RCC 7860 (cell line): ENCODE measurements at regions not wholly inside any gene's neighbourhood (a gene's known extent, or its start where the extent isn't known, plus 50 kb on each side); places are given as distances from the start of the nearest gene placed in this dataset.
A peak's percentile ranks its signal among the peaks of the same experiment; 100 is the strongest.

Source experiments
- DNase-seq: peaks from one replicate; pipeline ENCODE4 v3.0.0-alpha.2; 2015; ENCODE audit warnings: low spot score
- FAIRE-seq: peaks from 2 replicates; lab custom pipeline; 2012; peaks lifted over from hg19 to GRCh38; lab: Jason Lieb, UNC

DNA sequence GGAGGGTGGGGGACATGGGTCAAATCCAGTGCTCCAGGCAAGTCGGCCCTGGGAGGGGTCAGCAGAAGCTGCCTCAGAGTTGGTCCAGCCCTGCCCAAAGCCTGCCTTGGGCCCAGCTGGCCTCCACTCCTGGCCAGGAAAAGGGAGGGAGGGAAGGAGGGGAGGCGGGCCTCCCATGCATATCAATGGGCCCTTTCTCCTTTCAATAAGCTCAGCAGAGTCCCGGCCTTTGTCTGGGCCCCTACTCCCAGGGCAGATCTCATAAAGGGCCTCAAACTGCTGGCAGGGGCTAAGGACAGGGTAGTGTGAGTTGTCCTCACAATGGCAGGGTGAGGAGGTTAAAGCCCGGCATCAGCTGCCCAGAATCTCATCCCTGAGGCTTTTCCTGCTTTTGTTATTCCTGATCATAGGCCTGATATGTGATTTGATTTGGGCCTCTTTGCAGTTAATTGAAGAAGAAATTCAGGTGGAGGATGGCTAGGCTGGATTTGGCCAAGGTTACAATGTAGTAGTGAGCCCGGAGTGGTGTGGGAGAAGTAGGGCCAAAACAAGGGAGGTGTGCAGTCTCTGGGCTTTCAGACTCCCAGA, 121.1 kb upstream of the ATP6AP2 start:
- no peak for DNase-seq
- FAIRE-seq: no peak

DNA sequence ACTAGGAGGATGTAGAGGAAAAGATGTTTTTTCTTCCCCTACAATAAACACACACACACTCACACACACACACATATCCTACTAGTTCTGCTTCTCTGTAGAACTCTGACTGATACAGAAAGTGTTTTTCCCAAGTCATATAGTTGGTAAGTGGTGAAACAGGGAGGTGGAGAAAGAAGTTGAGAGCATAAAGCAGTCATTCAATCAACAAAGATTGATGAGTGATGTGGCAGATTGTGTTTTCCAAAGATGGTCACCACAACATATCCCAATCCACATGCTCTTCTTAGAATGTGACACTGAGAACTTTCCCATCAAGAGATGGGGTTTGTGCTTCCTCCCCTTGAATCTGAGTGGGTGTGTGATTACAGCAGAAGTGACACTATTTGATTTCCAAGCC, 123.4 kb upstream of the ATP6AP2 start:
- FAIRE-seq: no peak

DNA sequence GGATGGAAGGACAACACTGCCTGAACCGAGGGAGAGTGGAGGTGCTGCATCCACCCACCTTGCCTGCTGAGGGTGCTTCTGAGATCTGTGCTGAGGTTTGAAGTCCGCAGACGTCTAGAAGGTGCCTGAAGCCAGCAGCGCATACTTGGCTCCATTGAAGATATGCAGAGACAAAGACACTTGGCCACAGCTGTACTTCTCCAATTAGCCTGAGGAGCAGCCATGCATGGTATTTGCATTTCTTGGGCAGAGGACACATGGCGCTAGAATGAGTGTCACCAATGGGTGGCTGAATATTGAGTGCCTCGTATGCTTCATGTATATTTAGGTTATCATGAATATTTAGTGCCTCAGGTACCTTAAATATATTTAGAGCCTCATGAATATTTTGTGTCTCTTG, 128.7 kb upstream of the ATP6AP2 start:
- FAIRE-seq: no peak

More for the DNA sequence above, 123.4 kb upstream of the ATP6AP2 start:
- no peak for DNase-seq

DNA sequence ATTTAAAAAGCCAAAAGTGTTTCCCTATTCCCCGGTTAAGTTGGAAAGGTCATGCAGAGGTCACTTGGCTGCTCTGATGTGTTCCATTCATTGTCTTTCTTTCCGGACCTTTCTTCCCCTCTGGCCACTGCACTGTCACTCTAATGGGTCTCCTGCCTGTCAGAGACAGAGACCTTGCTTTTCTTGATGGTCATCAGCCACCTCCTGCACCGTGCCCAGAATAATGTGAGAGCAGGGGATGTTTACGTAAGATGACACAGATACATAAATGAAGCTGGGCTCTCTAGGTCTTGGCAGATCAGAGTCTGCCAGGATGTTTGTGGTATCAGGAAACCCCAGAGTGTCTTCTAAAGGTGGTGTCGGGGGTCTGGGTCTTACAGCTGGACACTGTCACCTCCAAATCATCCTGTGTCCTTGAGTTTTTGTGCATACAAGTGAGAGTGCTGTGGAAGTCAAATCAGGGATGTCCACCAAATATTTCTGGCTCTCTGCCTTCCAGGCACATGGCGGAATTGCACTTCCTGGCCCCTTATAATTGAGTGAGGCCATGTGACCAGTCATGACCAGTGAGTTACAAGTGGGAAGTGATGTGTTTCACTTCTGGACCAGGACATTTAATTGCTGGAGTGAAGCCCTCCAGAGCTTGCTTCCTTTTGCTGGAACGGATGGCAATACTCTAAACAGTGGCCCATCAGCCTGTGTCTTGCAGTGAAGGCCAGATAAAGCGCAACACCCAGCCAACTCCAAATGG, 130.6 kb upstream of the ATP6AP2 start:
- FAIRE-seq: no peak
- no peak for DNase-seq

More for the DNA sequence above, 128.7 kb upstream of the ATP6AP2 start:
- no peak for DNase-seq

DNA sequence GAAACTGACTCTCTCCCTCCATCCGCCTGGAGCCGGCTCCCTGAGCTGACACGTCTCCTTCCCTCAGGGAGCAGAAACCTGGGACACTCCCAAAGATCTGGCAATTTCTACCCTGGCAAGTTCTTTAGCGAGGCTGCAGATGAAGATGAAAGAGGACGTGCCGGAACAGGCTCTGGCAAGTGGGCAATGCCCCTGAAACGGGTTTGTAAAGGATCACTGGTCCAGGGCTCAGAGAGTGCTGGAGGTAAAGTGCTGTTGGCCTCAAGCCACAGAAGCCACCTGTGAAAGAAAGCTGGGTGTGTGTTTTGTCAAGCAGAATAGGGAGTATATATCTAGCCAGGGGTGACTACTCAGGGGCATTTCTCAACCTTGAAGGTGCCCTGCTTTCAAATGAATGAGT, 131.4 kb upstream of the ATP6AP2 start:
- FAIRE-seq: no peak
- DNase-seq: no peak

DNA sequence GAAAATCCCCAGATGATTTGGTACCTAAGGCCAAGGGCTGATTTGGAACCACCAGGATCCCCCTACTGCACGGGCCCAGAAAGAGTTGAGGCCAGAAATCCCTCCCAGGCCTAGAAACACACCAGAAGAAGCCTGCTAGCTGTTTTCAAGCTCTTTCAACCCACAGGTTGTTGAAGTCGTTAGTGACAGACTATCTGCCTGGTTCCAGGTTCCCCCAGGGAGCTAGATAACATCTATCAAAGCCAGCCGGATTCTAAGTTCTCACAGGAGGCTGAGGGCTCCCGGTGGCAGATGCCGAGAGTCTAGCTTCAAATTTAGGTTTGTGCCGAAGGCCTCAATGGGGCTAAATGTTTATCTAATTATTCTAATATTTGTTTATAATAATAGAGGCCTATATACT, 132.0 kb upstream of the ATP6AP2 start:
- DNase-seq (no peak), FAIRE-seq (no peak)

DNA sequence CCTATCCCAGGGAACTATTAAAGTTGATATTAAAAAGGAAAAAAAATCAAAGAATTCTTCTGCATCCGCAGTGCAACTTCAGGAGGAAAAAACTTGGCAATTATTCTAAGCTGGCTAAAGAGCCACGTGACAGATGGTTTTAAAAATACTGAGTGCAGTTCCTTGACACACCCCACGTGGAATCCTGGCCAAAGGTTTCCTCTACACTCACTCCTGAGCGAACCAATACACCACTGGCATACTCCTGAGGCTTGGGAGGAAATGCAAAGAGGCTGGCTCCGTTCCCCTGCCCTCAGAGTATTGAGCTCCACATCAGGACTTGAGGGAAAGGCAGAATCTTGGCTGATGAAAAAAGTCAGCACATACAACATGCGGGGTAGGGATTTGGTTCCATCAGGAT, 133.8 kb upstream of the ATP6AP2 start:
- FAIRE-seq: no peak
- DNase-seq: no peak

DNA sequence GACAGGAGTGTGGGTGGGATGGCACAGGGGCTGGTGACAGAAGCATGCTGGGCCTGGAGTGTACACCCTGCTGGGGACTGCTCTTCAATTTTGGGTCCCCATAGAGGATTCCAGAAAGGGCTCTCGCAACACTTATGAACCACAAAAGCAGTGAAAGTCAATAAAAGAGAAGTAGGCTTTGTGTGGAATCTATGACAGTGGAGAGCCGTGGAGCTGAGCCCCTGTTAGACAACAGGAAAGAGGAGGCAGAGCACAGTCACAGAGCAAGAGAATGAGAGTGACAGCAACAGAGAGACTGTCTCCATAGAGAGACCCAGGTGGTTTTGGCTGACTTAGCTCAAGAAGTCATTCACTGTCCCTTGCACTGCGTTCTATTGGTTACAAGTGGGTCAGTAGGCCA, 135.1 kb upstream of the ATP6AP2 start:
- FAIRE-seq (no peak), DNase-seq (no peak)

DNA sequence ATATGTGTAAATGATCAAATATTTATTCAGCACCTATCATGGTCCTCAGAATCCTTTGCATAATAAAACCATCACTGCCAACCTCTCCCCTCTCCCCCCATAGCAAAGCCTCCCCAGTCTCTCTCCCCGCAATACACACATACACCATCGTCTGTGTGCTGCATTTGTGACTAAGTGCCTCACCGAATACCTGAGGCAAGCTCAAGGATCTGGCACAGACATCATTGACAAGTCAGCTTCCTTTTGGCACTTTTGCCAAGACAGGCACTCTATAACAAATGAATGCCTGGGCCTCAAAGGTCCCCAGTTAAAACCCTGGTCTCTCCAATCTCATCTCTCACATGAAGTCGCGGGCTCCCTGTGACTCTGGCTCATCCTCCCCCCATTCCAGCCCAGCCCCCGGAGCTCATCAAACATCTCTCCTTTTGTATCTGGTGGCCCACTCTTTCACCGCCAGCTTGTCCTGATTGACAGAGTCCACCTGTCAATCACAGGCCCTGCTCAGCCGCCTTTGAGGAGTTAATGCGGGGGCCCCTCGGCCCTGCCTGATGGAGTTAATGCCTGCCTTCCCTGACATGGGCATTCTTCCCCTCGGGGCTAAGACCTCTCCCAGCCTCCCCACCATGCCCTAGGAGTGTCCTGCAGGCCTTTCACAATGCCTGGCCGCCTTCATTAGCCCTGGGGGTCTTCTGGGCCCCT, 135.8 kb upstream of the ATP6AP2 start:
- FAIRE-seq (no peak), DNase-seq (no peak)

DNA sequence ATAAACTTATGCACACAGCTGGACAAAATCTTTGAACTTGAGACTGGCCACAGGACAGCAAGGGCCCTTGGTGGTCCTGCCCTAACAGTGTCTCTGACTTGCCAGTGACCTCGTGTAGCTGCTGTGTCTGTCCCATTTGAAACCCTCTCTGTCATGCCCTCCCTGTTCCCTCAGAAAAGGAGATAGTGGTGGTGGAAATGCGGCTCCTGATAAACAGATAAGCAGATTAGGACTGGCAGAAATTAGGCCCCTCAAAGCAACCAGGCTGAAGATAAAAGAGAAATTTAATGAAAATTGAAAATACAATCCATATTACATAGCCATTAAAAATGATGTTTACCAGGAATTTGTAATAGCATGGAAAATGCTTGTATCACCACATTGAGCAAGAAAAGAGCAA, 136.6 kb upstream of the ATP6AP2 start:
- DNase-seq: no peak
- no peak for FAIRE-seq

DNA sequence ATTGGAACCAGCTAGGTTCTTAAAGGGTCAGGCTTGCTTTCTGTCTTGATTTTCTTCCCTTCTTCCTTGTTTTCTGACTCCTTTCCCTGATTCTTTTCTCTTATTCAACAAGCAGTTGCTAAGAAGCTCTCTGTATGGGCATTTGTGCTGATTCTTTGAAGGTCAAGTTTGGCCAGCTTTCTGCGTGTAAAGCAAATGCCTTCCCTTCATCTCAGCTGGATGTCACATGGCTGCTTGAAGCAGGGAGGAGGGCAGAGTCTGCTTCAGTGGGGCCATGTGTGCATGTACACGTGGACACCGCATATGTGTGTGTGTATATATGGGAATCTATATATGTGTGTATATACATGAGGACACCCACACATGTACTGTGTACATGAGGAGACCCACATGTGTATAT, 139.9 kb upstream of the ATP6AP2 start:
- FAIRE-seq: no peak
- no peak for DNase-seq

DNA sequence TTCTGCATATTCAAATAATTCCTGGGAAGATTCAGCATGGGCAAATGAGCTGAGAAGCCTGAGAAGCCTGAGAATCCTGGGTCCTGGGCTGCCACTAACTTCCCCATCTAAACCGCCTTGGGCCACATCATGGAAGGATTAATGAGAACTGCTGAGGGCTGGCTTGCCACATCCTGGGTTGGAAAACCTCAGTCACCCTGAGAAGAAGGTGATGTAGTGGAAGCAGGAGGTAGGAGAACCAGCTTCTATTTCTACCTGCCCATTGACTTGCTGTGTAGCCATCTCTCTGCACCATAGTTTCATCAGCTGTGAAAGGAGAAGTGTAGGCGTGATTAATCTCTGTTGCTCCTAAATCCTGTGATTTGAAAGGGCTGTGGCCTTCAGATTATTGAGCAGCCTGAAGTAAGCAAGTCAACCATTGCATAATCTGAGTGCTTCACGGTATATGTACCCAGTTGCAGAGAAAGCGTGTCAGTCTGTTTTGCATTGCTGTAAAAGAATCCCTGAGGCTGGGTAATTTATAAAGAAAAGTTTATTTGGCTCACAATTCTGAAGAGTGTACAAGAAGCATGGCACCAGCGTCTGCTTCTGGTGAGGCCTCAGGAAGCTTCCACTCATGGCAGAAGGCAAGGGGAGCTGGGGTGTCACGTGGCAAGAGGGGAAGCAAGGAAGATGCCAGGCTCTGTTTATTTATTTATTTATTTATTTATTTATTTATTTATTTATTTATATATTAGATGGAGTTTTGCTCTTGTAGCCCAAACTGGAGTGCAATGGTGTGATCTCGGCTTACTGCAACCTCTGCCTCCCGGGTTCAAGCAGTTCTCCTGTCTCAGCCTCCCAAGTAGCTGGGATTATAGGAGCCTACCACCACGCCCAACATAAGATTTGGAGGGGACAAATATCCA, 140.9 kb upstream of the ATP6AP2 start:
- FAIRE-seq (no peak), DNase-seq (no peak)

DNA sequence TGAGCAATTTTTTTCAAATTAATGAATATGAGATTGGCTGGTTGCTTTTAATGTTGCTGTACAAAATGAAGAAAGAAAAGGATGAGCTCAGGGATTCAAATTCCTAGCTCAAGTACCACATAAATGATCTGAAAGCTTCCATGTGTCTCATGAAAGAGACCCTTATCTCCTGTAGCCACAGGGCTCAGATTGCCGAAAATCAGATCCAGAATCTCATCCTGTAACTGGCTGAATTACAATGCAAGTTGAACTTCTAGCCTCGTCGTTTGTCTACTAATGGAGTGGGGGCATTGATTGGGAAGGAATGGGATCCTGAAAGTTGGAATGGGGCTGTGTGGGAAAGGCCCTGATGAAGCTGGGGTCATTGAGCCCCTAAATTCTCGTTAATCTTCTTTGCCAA, 143.4 kb upstream of the ATP6AP2 start:
- FAIRE-seq (no peak), DNase-seq (no peak)

DNA sequence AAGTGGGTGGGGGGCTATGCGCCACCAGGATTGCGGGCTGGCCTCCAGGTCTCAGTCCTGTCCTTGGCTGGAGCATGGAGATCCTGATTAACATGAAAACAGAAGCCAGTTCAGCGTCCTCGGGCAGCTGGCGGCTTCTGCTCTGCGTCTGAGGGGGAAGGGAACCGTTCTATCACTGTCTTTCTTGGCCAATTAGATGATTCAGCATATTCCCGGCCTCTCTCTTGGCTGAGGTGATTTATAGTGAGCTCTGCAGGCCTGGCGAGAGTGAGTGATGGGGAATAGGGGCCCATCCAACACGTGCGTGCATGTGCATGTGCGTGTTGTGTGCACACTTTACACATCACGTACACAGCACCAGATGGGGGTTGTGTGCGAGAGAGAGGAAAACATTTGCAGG, 145.8 kb upstream of the ATP6AP2 start:
- FAIRE-seq (no peak), DNase-seq (no peak)

DNA sequence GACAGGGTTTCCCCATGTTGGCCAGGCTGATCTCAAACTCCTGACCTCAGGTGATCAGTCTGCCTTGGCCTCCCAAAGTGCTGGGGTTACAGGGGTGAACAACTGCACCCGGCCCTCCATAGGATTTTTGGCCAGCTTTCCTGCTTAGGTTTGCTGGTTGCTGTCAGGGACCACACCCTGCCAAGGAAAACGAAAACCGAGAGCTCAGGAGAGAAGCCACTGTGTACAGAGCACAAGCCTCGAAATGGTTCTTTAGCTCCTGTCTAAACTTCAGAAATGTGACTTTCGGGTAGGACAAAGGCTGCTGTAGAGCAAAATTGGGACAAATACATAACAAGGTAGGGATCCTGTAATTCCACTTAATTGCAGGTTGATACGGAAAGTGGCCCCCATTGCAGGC, 146.3 kb upstream of the ATP6AP2 start:
- no peak for DNase-seq
- no peak for FAIRE-seq

DNA sequence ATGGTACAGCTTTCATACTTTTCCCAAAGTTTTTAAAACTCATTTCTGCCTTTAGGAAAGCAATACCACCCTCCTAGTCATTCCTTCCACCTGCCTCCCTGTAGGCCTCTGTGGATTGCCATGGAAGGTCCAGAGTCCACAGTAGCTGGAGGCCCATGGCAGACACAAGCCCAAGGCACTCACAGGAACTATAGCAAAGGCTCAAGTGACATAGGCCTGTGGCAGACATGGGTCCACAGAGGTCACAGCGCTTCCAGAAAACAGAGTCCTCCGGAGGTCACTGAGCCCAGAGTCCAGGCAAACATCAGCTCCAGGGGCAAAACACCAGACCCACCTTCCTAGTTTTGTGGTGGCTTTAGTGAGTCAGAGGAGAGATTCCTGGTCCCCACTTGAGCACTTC, 147.6 kb upstream of the ATP6AP2 start:
- DNase-seq (no peak), FAIRE-seq (no peak)

DNA sequence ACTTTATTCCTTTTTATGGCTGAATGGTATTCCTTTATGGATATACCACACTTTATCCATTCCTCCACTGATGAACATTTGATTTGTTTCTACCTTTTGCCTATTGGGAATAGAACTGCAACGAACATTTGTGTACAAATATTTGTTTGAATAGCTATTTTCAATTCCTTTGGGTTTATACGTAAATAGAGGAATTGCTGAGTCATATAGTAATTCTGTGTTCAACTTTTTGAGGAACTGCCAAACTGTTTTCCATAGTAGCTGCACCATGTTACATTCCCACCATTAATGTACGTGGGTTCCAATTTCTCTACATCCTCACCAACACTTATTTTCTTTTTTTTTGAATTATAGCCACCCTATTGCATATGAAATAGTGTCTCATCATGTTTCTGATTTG, 156.5 kb upstream of the ATP6AP2 start:
- no peak for FAIRE-seq
- no peak for DNase-seq

DNA sequence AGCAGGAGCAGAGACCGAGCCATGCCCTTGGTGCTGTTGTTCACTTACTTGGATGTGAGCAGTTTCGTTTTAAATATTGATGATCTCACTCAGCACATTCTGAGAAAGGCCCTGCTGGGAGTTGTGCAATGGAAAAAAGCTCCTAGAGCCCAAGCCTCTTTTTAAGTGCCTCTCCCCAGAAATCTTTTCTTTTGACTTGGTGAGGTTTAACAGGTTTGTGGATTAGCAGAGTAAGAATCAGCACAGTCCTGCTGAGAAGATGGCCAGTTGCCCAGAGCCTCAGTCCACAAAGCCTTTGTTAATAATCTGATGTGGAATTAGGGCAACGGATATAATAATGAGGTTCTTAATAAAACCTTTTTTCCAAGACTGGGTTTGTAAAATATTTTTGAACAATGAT, 157.5 kb upstream of the ATP6AP2 start:
- FAIRE-seq (no peak), DNase-seq (no peak)

DNA sequence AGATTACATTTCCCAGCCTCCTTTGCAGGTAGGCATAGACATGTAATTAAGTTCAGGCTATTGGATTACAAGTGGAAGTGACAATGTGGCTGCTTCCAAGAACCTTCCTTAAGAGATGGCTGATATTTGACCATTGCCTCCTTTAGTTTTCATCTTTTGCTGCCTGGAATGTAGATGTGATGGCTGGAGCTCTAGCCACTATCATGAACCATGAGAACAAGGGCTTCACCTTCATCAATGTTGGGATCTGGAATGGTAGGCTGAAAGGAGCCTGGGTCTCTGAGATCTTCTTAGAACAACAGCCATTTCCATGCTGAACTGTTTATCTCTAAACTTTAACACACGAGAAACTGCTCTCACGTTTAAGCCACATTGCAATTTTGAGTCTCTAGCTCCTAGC, 158.7 kb upstream of the ATP6AP2 start:
- DNase-seq (no peak), FAIRE-seq (no peak)

DNA sequence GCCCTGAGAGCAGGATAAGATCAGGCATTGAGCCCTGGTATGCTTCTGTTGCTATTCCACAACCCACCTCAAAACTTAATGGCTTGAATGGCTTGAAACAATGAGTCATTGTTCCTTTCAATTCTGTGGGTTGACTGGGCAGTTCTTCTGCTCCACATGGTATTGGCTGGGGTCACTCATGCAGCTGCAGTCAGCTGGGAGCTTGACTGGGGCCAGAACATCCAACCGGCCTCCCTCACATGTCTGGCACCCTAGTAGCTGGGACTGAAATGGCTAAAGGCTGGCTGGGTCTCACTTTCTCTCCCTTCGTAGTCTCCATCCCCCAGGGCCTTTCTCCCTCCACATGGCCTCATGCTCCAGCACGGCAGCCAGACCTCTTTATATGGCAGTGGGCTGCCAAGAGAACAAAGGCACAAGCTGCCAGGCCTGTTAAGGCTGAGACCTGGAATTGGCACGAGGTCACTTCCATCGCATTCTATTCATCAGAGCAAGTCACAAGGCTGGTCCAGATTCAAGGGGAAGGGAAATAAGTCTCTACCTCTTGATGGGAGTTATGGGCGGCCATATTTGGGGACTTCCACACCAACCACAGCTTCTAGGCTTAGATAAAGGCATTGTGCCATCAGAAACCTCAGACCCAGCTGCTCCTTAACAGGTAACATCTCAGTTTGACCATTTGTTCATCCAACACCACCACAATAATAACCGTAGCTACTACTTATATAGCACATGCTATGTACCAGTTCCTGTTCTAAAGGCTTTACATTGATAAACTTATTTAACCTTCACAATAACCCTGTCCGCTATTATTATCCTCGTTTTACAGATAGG, 159.7 kb upstream of the ATP6AP2 start:
- peak; percentile 86 for FAIRE-seq

More for the DNA sequence above, 159.7 kb upstream of the ATP6AP2 start:
- peak; percentile 59 for DNase-seq
